Right forelimb (tissue), 1 donor: ENCODE measurements at regions not wholly inside any gene's neighbourhood (a gene's known extent, or its start where the extent isn't known, plus 50 kb on each side); places are given as distances from the start of the nearest gene placed in this dataset.

ENCODE experiments used
- DNase-seq: peaks from one replicate; pipeline ENCODE4 v3.0.0-alpha.2; 2018

DNA sequence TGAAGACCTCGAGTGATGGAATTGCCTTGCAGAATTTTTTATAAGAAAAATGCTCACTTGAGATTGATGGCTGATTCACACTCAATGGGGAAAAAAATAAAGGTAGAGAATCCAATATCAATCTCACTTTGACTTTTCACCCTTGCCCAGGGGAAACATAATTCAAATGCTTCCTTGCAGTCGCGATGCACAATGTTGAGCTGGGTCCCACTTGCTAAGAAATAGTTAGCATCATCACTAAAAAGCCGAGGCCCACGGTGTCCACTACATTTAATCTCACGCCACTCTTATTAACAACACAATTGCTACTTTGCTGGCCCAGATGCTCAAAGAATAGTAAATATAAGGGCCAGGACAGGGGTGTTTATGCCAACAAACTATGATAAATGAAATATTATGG lies 223.4 kb downstream of the SPTSSA start:
- no peak for DNase-seq

DNA sequence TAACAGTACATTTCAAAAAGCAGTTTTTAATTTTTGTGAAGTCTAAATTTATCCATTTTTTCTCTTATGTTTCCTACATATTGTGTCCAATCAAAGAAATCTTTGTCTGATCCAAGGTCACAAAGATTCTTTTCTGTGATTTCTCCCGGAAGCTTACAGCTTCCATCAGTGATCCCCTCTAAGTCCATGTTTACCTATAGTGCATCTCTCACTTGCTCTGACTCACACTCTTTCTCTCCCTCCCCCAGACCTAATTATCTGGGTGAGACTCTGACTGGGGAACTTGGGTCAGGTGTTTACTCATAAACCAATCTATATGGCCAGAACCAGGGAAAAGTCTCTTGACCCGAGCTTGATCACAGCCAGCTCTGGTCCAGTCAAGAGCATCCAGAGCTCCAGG lies 224.4 kb downstream of the SPTSSA start:
- DNase-seq = no peak

GRCh38 chr14:34237081-34237480 lies 225.0 kb downstream of the SPTSSA start:
- no peak for DNase-seq

DNA sequence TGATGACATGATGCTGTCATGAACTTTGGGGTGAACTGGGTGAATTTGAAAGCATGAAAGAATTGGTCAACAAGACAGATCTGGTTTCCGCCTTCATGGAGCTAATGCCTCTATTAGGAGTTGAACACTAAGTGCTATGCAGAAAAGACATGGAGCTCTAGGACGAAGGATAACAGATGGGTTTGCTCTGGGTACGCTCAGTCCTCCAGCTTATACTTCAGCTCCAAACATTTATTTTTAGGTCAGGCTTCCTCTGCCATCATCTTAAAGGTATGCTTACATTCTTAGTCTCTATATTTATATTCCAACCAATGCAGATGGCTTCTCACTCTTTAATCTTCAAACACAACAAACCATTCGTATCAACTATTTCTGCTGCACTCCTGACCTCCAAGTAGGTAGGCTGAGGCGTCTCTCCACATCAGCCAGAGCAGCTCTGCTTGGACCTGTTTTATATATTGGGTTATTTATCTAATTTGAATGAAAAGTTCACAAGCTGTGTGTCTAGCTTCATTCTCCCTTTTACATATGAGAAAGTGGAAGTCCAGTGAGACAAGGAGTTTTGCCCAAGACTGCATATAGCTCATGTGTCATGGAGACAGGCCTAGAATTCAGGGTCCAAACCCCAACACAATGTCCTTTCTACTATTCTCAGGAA lies 226.3 kb downstream of the SPTSSA start:
- DNase-seq = no peak

- no peak for DNase-seq
These were observed 227.8 kb downstream of the SPTSSA start for GRCh38 chr14:34234258-34234657.

DNA sequence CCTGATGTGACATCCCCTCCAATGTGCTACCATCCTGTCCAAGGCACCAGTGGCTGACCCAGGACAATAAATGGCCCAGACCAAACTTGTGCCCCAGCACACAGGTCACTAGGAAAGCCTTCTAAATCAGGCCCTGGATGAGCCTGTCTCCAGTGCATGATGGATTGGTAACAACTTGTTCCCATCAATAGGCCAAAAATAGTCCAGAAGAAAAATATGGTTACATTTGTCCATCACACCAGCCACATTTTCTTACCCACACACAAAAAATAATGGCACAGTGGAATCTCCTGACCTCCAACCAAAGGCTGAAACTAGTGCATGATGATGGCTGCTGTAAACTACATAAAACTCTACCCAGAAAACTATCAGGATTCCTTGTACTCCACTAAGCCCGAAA lies 228.4 kb downstream of the SPTSSA start:
- no peak for DNase-seq

DNA sequence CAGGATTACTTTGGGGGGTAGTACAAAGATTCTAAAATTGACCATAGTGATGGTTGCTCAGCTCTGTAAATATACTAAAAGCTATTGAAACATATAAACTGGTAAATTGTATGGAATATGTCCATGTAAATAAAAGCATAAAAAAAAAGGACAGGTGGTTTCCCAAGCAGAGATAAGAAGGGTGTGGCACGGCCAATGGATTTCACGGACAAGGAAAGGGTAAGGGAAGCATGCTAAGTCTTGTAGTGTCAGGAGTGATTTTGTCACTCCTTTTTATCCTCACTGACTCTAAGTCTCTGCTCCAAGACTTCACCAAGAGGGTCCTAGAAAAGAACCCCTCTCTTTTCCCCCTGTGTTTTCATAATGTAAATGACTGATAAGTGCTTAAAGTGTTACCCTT lies 229.2 kb downstream of the SPTSSA start:
- DNase-seq = no peak

- peak; percentile 55 for DNase-seq
These were observed 230.4 kb downstream of the SPTSSA start for GRCh38 chr14:34231626-34232025.

- no peak for DNase-seq
These were observed 232.9 kb downstream of the SPTSSA start for GRCh38 chr14:34229140-34229539.

DNA sequence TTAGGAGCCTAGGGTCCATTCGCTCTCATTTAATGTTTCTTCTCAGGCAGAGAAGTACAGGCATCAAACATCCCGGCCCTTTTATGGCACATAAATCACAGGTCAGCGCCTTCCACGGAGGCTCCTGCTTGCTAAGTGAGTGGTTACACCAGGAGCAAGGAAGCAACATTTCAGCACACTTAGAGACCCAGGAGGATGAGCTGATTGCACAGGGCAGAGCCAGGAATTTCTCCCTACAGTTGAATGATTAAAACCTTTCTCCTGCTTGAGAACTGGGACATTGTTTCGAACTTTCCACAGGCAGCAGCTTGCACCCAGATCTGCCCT lies 233.4 kb downstream of the SPTSSA start:
- no peak for DNase-seq

GRCh38 chr14:34227834-34228649 lies 234.0 kb downstream of the SPTSSA start:
- peak; percentile 84 for DNase-seq

DNA sequence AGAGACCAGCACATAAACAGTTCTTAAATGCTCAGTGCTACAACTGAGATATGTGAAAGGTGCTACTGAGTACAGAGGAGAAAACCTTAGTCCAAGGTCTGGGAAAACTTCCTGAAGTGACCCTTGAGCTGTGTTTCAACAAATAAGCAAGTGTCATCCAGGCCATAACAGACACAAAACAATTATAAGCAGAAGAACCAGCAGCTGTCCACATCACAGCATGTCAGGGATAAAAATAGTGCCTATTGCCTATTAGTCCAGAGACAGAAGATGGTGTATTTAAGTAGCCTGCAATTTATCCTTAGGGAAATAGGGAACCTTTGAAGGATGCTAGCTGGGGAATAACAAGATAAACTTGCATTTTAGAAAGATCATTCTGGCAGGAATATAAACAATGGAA lies 237.8 kb downstream of the SPTSSA start:
- no peak for DNase-seq

- DNase-seq = no peak
These were observed 238.5 kb downstream of the SPTSSA start for GRCh38 chr14:34223373-34224148.

DNA sequence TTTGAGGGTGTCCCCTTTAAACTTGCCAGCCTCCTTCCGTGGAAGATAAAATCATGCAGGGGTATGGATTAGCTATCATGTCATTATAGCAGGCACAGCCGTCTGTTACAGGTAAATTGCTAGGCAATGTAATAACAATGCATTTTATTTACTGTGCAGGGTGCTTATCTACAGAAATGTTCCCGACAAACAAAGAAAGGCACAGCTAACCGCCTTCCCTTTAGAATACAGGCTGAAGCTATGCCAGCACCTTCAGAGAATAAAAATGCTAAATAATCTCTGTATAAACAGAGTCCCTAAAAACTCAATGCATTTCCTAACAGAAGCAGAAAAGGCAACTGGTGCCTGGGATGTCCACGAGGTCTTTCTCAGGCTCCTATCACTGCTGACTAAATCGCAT lies 239.2 kb downstream of the SPTSSA start:
- no peak for DNase-seq

DNA sequence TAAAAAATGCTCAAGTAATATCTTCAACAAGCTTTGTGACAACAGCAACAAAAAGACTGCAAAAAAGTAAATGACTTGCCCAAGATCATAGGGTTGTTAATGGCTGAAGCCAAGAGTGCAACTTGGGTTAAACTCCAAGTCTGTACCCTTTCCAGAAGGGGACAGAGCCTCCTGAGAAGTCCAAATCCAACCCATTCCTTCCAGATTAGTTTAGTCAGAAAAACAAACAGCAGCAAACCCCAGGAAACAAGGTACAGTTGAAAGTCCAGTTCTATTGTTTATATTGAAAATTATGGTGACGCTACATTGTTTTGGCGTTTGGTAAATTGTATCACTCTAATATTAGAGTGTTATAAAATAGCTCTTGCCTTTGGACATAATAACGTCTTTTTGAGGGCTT lies 239.9 kb downstream of the SPTSSA start:
- DNase-seq = no peak

- no peak for DNase-seq
These were observed 241.1 kb downstream of the SPTSSA start for GRCh38 chr14:34220921-34221320.

- no peak for DNase-seq
These were observed 241.7 kb downstream of the SPTSSA start for GRCh38 chr14:34220378-34220706.

- no peak for DNase-seq
These were observed 242.2 kb downstream of the SPTSSA start for GRCh38 chr14:34219661-34220377.

DNA sequence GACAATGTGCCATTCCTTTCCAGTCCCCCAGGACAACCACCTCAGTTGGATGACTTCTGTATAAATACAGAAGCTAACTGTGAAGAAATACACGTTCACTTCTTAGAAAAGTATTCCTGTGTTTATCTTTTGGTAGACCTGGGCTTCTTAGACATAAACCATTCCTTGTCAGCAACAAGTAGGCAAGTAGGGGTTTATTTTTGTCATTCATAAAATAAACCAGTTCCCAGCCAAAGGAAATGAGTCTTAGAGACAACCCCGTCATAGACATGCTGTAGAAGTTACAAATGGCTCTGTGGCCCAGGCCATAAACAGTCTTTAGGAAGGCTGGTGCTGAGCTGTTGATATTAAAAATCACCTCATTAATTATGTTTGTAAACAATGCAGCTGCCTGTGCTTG lies 243.2 kb downstream of the SPTSSA start:
- no peak for DNase-seq

GRCh38 chr14:34214961-34215360 lies 247.1 kb downstream of the SPTSSA start:
- DNase-seq = no peak

DNA sequence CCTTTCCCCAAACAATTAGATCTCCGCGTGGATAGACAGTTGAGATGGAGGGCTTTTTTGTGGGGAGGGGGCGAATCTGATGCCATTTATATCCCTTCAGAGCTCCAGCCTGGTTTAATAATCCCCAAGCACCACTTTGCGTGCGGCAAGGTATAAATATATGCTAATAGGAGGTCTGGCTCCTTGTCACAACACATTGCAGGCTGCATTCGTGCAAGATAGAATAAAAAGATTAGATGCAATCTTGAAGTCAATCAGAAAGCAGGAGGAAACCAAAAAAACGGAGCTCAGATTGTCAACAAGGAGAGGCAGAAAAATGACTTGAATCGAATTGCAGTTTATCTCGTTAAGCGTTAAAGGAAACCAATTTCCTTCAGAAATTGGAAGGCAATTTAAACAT lies 248.7 kb downstream of the SPTSSA start:
- DNase-seq = no peak

GRCh38 chr14:34212172-34212929 lies 249.7 kb downstream of the SPTSSA start:
- no peak for DNase-seq

GRCh38 chr14:34211732-34212131 lies 250.3 kb downstream of the SPTSSA start:
- no peak for DNase-seq
